HG03378 (cell line): ENCODE measurements at regions not wholly inside any gene's neighbourhood (a gene's known extent, or its start where the extent isn't known, plus 50 kb on each side); places are given as distances from the start of the nearest gene placed in this dataset.
A peak's percentile ranks its signal among the peaks of the same experiment; 100 is the strongest.

Source experiments
- ATAC-seq: cut with Tn5 transposase; IDR thresholded peaks from one replicate; pipeline ENCODE4 v1.9.1; 2021; ENCODE audit warnings: mild to moderate bottlenecking, moderate library complexity; ENCODE audit not compliant: unreplicated experiment

- ATAC-seq: no peak
Observed at GRCh38 chr2:12105180-12105579, 358.7 kb downstream of the LPIN1 start.

- ATAC-seq: no peak
Observed at GRCh38 chr2:12106440-12107080, 360.1 kb downstream of the LPIN1 start.

- ATAC-seq: no peak
Observed at GRCh38 chr2:12107321-12107720, 360.9 kb downstream of the LPIN1 start.

GRCh38 chr2:12107939-12108338 lies 361.5 kb downstream of the LPIN1 start:
- no peak for ATAC-seq

GRCh38 chr2:12109363-12110017 lies 363.1 kb downstream of the LPIN1 start:
- ATAC-seq: no peak

GRCh38 chr2:12110074-12110473 lies 363.6 kb downstream of the LPIN1 start:
- no peak for ATAC-seq

GRCh38 chr2:12110481-12110880 lies 364.0 kb downstream of the LPIN1 start:
- no peak for ATAC-seq

GRCh38 chr2:12113412-12113811 lies 367.0 kb downstream of the LPIN1 start:
- no peak for ATAC-seq

- ATAC-seq: no peak
Observed at GRCh38 chr2:12114816-12115215, 368.4 kb downstream of the LPIN1 start.

GRCh38 chr2:12116228-12116750 lies 369.9 kb downstream of the LPIN1 start:
- peak; percentile 49 for ATAC-seq

GRCh38 chr2:12119841-12120240 lies 373.4 kb downstream of the LPIN1 start:
- ATAC-seq: no peak

GRCh38 chr2:12120281-12121150 lies 374.1 kb downstream of the LPIN1 start:
- ATAC-seq: no peak

- no peak for ATAC-seq
Observed at GRCh38 chr2:12124790-12125189, 378.4 kb downstream of the LPIN1 start.

GRCh38 chr2:12126318-12126717 lies 379.9 kb downstream of the LPIN1 start:
- ATAC-seq: no peak

GRCh38 chr2:12127638-12128037 lies 381.2 kb downstream of the LPIN1 start:
- ATAC-seq: peak; percentile 79

- no peak for ATAC-seq
Observed at GRCh38 chr2:12131975-12132374, 385.5 kb downstream of the LPIN1 start.

GRCh38 chr2:12141618-12142258 lies 395.3 kb downstream of the LPIN1 start:
- ATAC-seq: no peak

- no peak for ATAC-seq
Observed at GRCh38 chr2:12151716-12152115, 405.3 kb downstream of the LPIN1 start.

- no peak for ATAC-seq
Observed at GRCh38 chr2:12152888-12153287, 406.5 kb downstream of the LPIN1 start.

GRCh38 chr2:12155303-12156051 lies 409.0 kb downstream of the LPIN1 start:
- no peak for ATAC-seq
